Activated naive CD4-positive, alpha-beta T cell treated with anti-CD3 and anti-CD28 coated beads for 36 hours (primary cell): ENCODE measurements at regions not wholly inside any gene's neighbourhood (a gene's known extent, or its start where the extent isn't known, plus 50 kb on each side); places are given as distances from the start of the nearest gene placed in this dataset.

Experiments
- CTCF ChIA-PET: fragments of 350-600 bp; sonication (Branson Sonifier 250); formaldehyde crosslinking; loops from one replicate; lab custom pipeline; 2021; ENCODE audit warnings: antibody characterized with exemption; lab: Charles Lee
- DNase-seq: peaks from one replicate; pipeline ENCODE4 v3.0.0-alpha.2; 2020
- H3K27ac Mint-ChIP-seq: one replicate; pipeline ENCODE4 v1.8.0; 2021; ENCODE audit warnings: mild to moderate bottlenecking, mixed read lengths
- H3K27me3 Mint-ChIP-seq: one replicate; pipeline ENCODE4 v1.8.0; 2021; ENCODE audit warnings: low read depth, mixed read lengths
- H3K36me3 Mint-ChIP-seq: one replicate; pipeline ENCODE4 v1.8.0; 2021; ENCODE audit warnings: low read depth, mixed read lengths
- H3K4me1 Mint-ChIP-seq: one replicate; pipeline ENCODE4 v1.8.0; 2021; ENCODE audit warnings: low read depth, mixed read lengths
- H3K4me3 Mint-ChIP-seq: one replicate; pipeline ENCODE4 v1.8.0; 2021; ENCODE audit warnings: mild to moderate bottlenecking, moderate library complexity, mixed read lengths
- H3K9me3 Mint-ChIP-seq: one replicate; pipeline ENCODE4 v1.8.0; 2021; ENCODE audit warnings: mixed read lengths
- intact Hi-C: fragments of 100-400 bp; cut with micrococcal nuclease; formaldehyde crosslinking; loops from one replicate; pipeline ENCODE4 v1.15.1; 2023

- Mint-ChIP-seq H3K4me3 (no peak overlapping the region), H3K4me1 (no peaks in the 10 kb centered on the region), H3K27me3 (peaks cover 13% of the 10 kb centered on the region), H3K9me3 (no peaks in the 10 kb centered on the region), H3K27ac (no peak overlapping the region), H3K36me3 (no peaks in the 10 kb centered on the region)
- CTCF ChIA-PET = interaction anchor here (0.5 to 1.7 kb wide), 7 partner anchors 8 to 975 kb away, joined by 3 to 7 read pairs (median 3); no protein-coding TSS in a partner anchor
- intact Hi-C loops = no loop called here
- no peak for DNase-seq
These were observed 635.4 kb upstream of the ARGLU1 start for GRCh38 chr13:107203146-107203847.

- CTCF ChIA-PET = interaction anchor here (0.7 to 1.7 kb wide), 5 partner anchors 9 to 976 kb away, joined by 3 to 7 read pairs (median 3); no protein-coding TSS in a partner anchor
- intact Hi-C loops = no loop called here
- Mint-ChIP-seq H3K36me3 (no peaks in the 10 kb centered on the region), H3K27ac (no peak overlapping the region), H3K9me3 (no peaks in the 10 kb centered on the region), H3K4me1 (no peaks in the 10 kb centered on the region), H3K27me3 (peaks cover 13% of the 10 kb centered on the region), H3K4me3 (no peak overlapping the region)
- DNase-seq = no peak
These were observed 634.6 kb upstream of the ARGLU1 start for GRCh38 chr13:107202371-107203023.

- intact Hi-C loops = no loop called here
These were observed 632.6 kb upstream of the ARGLU1 start for GRCh38 chr13:107200491-107200890.

GRCh38 chr13:107192289-107192688, 624.4 kb upstream of the ARGLU1 start:
- Mint-ChIP-seq H3K27me3 (peaks cover 2% of the 10 kb centered on the region), H3K36me3 (no peaks in the 10 kb centered on the region), H3K4me3 (no peak overlapping the region), H3K27ac (no peak overlapping the region), H3K9me3 (no peaks in the 10 kb centered on the region), H3K4me1 (no peaks in the 10 kb centered on the region)
- DNase-seq = no peak
- CTCF ChIA-PET = interaction anchor here (1.3 kb wide), 1 partner anchor 11 kb away, joined by 3 read pairs; no protein-coding TSS in a partner anchor
- intact Hi-C loops = no loop called here

More at GRCh38 chr13:107200491-107200890, 632.6 kb upstream of the ARGLU1 start:
- CTCF ChIA-PET = interaction anchor here (1.1 kb wide), 1 partner anchor 9 kb away, joined by 3 read pairs; no protein-coding TSS in a partner anchor
- Mint-ChIP-seq H3K36me3 (no peaks in the 10 kb centered on the region), H3K4me1 (no peaks in the 10 kb centered on the region), H3K27ac (no peak overlapping the region), H3K9me3 (no peaks in the 10 kb centered on the region), H3K27me3 (peaks cover 13% of the 10 kb centered on the region), H3K4me3 (no peak overlapping the region)
- no peak for DNase-seq

GRCh38 chr13:107190065-107190464, 622.1 kb upstream of the ARGLU1 start:
- Mint-ChIP-seq H3K9me3 (no peaks in the 10 kb centered on the region), H3K27me3 (no peaks in the 10 kb centered on the region), H3K27ac (no peak overlapping the region), H3K4me3 (no peak overlapping the region), H3K4me1 (no peaks in the 10 kb centered on the region), H3K36me3 (no peaks in the 10 kb centered on the region)
- intact Hi-C loops = no loop called here
- DNase-seq = no peak
- CTCF ChIA-PET = no interaction called here

GRCh38 chr13:107185889-107186288, 618.0 kb upstream of the ARGLU1 start:
- no peak overlapping the region for H3K27ac Mint-ChIP-seq
- H3K9me3 Mint-ChIP-seq = peaks cover 2% of the 10 kb centered on the region
- H3K4me1 Mint-ChIP-seq = no peaks in the 10 kb centered on the region
- H3K4me3 Mint-ChIP-seq = no peak overlapping the region
- DNase-seq = no peak
- no peaks in the 10 kb centered on the region for H3K27me3 Mint-ChIP-seq
- CTCF ChIA-PET = no interaction called here
- intact Hi-C loops = no loop called here
- H3K36me3 Mint-ChIP-seq = no peaks in the 10 kb centered on the region

- H3K4me3 Mint-ChIP-seq = no peak overlapping the region
- no peak for DNase-seq
- CTCF ChIA-PET = no interaction called here
- H3K9me3 Mint-ChIP-seq = no peaks in the 10 kb centered on the region
- no peak overlapping the region for H3K27ac Mint-ChIP-seq
- intact Hi-C loops = no loop called here
- no peaks in the 10 kb centered on the region for H3K36me3 Mint-ChIP-seq
- H3K4me1 Mint-ChIP-seq = no peaks in the 10 kb centered on the region
- no peaks in the 10 kb centered on the region for H3K27me3 Mint-ChIP-seq
These were observed 602.5 kb upstream of the ARGLU1 start for GRCh38 chr13:107170270-107170931.

GRCh38 chr13:107157271-107157670, 589.3 kb upstream of the ARGLU1 start:
- no peaks in the 10 kb centered on the region for H3K4me1 Mint-ChIP-seq
- no peaks in the 10 kb centered on the region for H3K36me3 Mint-ChIP-seq
- H3K9me3 Mint-ChIP-seq = no peaks in the 10 kb centered on the region
- intact Hi-C loops = no loop called here
- no peak for DNase-seq
- no peaks in the 10 kb centered on the region for H3K27me3 Mint-ChIP-seq
- H3K27ac Mint-ChIP-seq = no peak overlapping the region
- no peak overlapping the region for H3K4me3 Mint-ChIP-seq
- CTCF ChIA-PET = no interaction called here

GRCh38 chr13:107144432-107144831, 576.5 kb upstream of the ARGLU1 start:
- intact Hi-C loops = no loop called here
- H3K27ac Mint-ChIP-seq = no peak overlapping the region
- H3K4me1 Mint-ChIP-seq = no peaks in the 10 kb centered on the region
- no peaks in the 10 kb centered on the region for H3K9me3 Mint-ChIP-seq
- no peaks in the 10 kb centered on the region for H3K27me3 Mint-ChIP-seq
- CTCF ChIA-PET = no interaction called here
- no peak for DNase-seq
- H3K36me3 Mint-ChIP-seq = no peaks in the 10 kb centered on the region
- H3K4me3 Mint-ChIP-seq = no peak overlapping the region

GRCh38 chr13:107141767-107142166, 573.8 kb upstream of the ARGLU1 start:
- no peak overlapping the region for H3K27ac Mint-ChIP-seq
- no peaks in the 10 kb centered on the region for H3K4me1 Mint-ChIP-seq
- CTCF ChIA-PET = no interaction called here
- intact Hi-C loops = no loop called here
- no peaks in the 10 kb centered on the region for H3K36me3 Mint-ChIP-seq
- no peaks in the 10 kb centered on the region for H3K9me3 Mint-ChIP-seq
- no peak for DNase-seq
- no peaks in the 10 kb centered on the region for H3K27me3 Mint-ChIP-seq
- H3K4me3 Mint-ChIP-seq = no peak overlapping the region

- Mint-ChIP-seq H3K27ac (no peak overlapping the region), H3K9me3 (no peaks in the 10 kb centered on the region), H3K27me3 (no peaks in the 10 kb centered on the region), H3K4me3 (no peak overlapping the region), H3K4me1 (no peaks in the 10 kb centered on the region), H3K36me3 (no peaks in the 10 kb centered on the region)
- CTCF ChIA-PET = no interaction called here
- no peak for DNase-seq
- intact Hi-C loops = no loop called here
These were observed 571.1 kb upstream of the ARGLU1 start for GRCh38 chr13:107139006-107139405.

- no peaks in the 10 kb centered on the region for H3K27me3 Mint-ChIP-seq
- no peaks in the 10 kb centered on the region for H3K9me3 Mint-ChIP-seq
- CTCF ChIA-PET = no interaction called here
- no peak overlapping the region for H3K27ac Mint-ChIP-seq
- intact Hi-C loops = no loop called here
- DNase-seq = no peak
- H3K4me1 Mint-ChIP-seq = no peaks in the 10 kb centered on the region
- no peak overlapping the region for H3K4me3 Mint-ChIP-seq
- H3K36me3 Mint-ChIP-seq = no peaks in the 10 kb centered on the region
These were observed 570.5 kb upstream of the ARGLU1 start for GRCh38 chr13:107138486-107138885.
